Prostate gland (tissue), 2 donors: ENCODE measurements at regions not wholly inside any gene's neighbourhood (a gene's known extent, or its start where the extent isn't known, plus 50 kb on each side); places are given as distances from the start of the nearest gene placed in this dataset.

Source experiments
- DNase-seq: peaks from one replicate; pipeline ENCODE4 v3.0.0-alpha.2; 2019; ENCODE audit warnings: low spot score
- H3K27ac ChIP-seq, 2 donors: fragments of 200-600 bp; sonication (generic); 2 replicates each; pipeline ENCODE4 v1.5.1; 2017 to 2019
- H3K27me3 ChIP-seq: fragments of 200-600 bp; sonication (generic); replicated peaks from 2 replicates; pipeline ENCODE4 v1.5.1; 2019; ENCODE audit not compliant: insufficient read depth
- H3K36me3 ChIP-seq, 2 donors: fragments of 200-600 bp; sonication (generic); 1 replicate in 1 of 2; 2 replicates in 1 of 2; pipeline versions ENCODE4 v1.5.1 to v1.8.1; 2017 to 2019
- H3K4me1 ChIP-seq: fragments of 200-600 bp; sonication (generic); replicated peaks from 2 replicates; pipeline ENCODE4 v1.5.1; 2019
- H3K4me3 ChIP-seq, 2 donors: fragments of 200-600 bp; sonication (generic); 2 replicates each; pipeline ENCODE4 v1.5.1; 2017 to 2019
- H3K9me3 ChIP-seq: fragments of 200-600 bp; sonication (generic); 2 replicates; pipeline ENCODE4 v1.5.1; 2017
- CTCF ChIP-seq, 4 experiments: fragments of 200-600 bp in 2 of 4; fragments of 450-650 bp in 2 of 4; sonication (generic) in 2 of 4; IDR thresholded peaks; 1 replicate in 3 of 4; 2 replicates in 1 of 4; pipeline ENCODE4 v1.5.1; 2016 to 2019; ENCODE audit warnings: antibody characterized with exemption in 4 of 4, mild to moderate bottlenecking in 2 of 4, moderate library complexity in 2 of 4
- POLR2A ChIP-seq: fragments of 450-650 bp; IDR thresholded peaks from one replicate; pipeline ENCODE4 v1.6.1; 2016; ENCODE audit warnings: antibody characterized with exemption, mild to moderate bottlenecking
- POLR2AphosphoS5 ChIP-seq: sonication (generic); formaldehyde crosslinking; IDR thresholded peaks from one replicate; pipeline ENCODE4 v1.6.1; 2017; ENCODE audit warnings: antibody characterized with exemption
- WGBS: methylation state at CpG from one replicate; pipeline ENCODE4 v1.1.5; 2018; 5-methylcytosine and 5-hydroxymethylcytosine counted together
- intact Hi-C: fragments of 100-400 bp; cut with DNase I; formaldehyde crosslinking; loops from one replicate; pipeline ENCODE4 v1.14.2; 2022

GRCh38 chr5:39570403-39571027 lies 145.7 kb upstream of the DAB2 start:
- Histone ChIP-seq H3K36me3 (no peaks in the 10 kb centered on the region), H3K27me3 (no peaks in the 10 kb centered on the region), H3K27ac (no peak overlapping the region), H3K4me3 (no peak overlapping the region), H3K4me1 (no peaks in the 10 kb centered on the region), H3K9me3 (no peaks in the 10 kb centered on the region)
- no peak for TF ChIP-seq POLR2AphosphoS5
- peak; percentile 21 to 68 (median 55) for TF ChIP-seq CTCF (IDR thresholded peaks at IDR 0.05)
- WGBS = 29% methylated on average over 4 of the region's 4 CpGs
- intact Hi-C loops = no loop called here
- DNase-seq = no peak

- no peaks in the 10 kb centered on the region for H3K4me1 ChIP-seq
- no peaks in the 10 kb centered on the region for H3K36me3 ChIP-seq
- TF ChIP-seq POLR2AphosphoS5 = no peak
- no peak for TF ChIP-seq POLR2A
- no peak for TF ChIP-seq CTCF (IDR thresholded peaks at IDR 0.05)
- WGBS = 74% methylated on average over 3 of the region's 3 CpGs
- intact Hi-C loops = loop anchor here (5.0 kb wide), 1 partner anchor 193 kb away; no protein-coding TSS in a partner anchor
- no peaks in the 10 kb centered on the region for H3K27me3 ChIP-seq
- H3K27ac ChIP-seq = no peak overlapping the region
- no peak for DNase-seq
- no peaks in the 10 kb centered on the region for H3K9me3 ChIP-seq
- H3K4me3 ChIP-seq = no peak overlapping the region
Measured at GRCh38 chr5:39569857-39570256, 145.1 kb upstream of the DAB2 start.

GRCh38 chr5:39566891-39567290 lies 142.1 kb upstream of the DAB2 start:
- no peaks in the 10 kb centered on the region for H3K27me3 ChIP-seq
- TF ChIP-seq POLR2A (no peak), POLR2AphosphoS5 (no peak), CTCF (IDR thresholded peaks at IDR 0.05) (no peak)
- no peak overlapping the region for H3K4me3 ChIP-seq
- H3K27ac ChIP-seq = no peak overlapping the region
- H3K9me3 ChIP-seq = no peaks in the 10 kb centered on the region
- H3K36me3 ChIP-seq = no peaks in the 10 kb centered on the region
- H3K4me1 ChIP-seq = no peaks in the 10 kb centered on the region
- intact Hi-C loops = loop anchor here (5.0 kb wide), 1 partner anchor 190 kb away; no protein-coding TSS in a partner anchor
- no peak for DNase-seq

- intact Hi-C loops = loop anchor here (5.0 kb wide), 1 partner anchor 189 kb away; no protein-coding TSS in a partner anchor
Measured at GRCh38 chr5:39566029-39566428, 141.2 kb upstream of the DAB2 start.

More at GRCh38 chr5:39566029-39566428, 141.2 kb upstream of the DAB2 start:
- no peak for DNase-seq
- H3K4me1 ChIP-seq = no peaks in the 10 kb centered on the region
- H3K27me3 ChIP-seq = no peaks in the 10 kb centered on the region
- no peak overlapping the region for H3K27ac ChIP-seq
- no peaks in the 10 kb centered on the region for H3K9me3 ChIP-seq
- TF ChIP-seq POLR2AphosphoS5 (no peak), POLR2A (no peak), CTCF (IDR thresholded peaks at IDR 0.05) (no peak)
- H3K36me3 ChIP-seq = no peaks in the 10 kb centered on the region
- 89% methylated on average over 3 of the region's 3 CpGs for WGBS
- H3K4me3 ChIP-seq = no peak overlapping the region
